Neural crest cell (in vitro differentiated cells): ENCODE measurements at regions not wholly inside any gene's neighbourhood (a gene's known extent, or its start where the extent isn't known, plus 50 kb on each side); places are given as distances from the start of the nearest gene placed in this dataset.

Experiments used
- DNase-seq: peaks from one replicate; pipeline ENCODE4 v3.0.0; 2021; ENCODE audit warnings: low read depth, mixed read lengths, low spot score
- H3K27ac Mint-ChIP-seq: one replicate; pipeline ENCODE4 v1.8.0; 2021; ENCODE audit warnings: mild to moderate bottlenecking, mixed read lengths; ENCODE audit not compliant: unreplicated experiment
- H3K27me3 Mint-ChIP-seq: 2 replicates; pipeline ENCODE4 v1.8.0; 2021; ENCODE audit warnings: low read depth, mild to moderate bottlenecking, mixed read lengths
- H3K36me3 Mint-ChIP-seq: 2 replicates; pipeline ENCODE4 v1.8.0; 2021; ENCODE audit warnings: low read depth, mild to moderate bottlenecking, mixed read lengths
- H3K4me1 Mint-ChIP-seq: 2 replicates; pipeline ENCODE4 v1.8.0; 2021; ENCODE audit warnings: mixed read lengths
- H3K4me3 Mint-ChIP-seq: one replicate; pipeline ENCODE4 v1.8.0; 2021; ENCODE audit warnings: mild to moderate bottlenecking, mixed read lengths
- H3K9me3 Mint-ChIP-seq: 2 replicates; pipeline ENCODE4 v1.8.0; 2021; ENCODE audit warnings: mixed read lengths
- TF ChIP-seq, protein P1 (sequence below): fragments of 200-600 bp; sonication (generic); conservative IDR thresholded peaks from 2 replicates; pipeline ENCODE4 v1.5.0; 2021; ENCODE audit warnings: antibody characterized with exemption, mild to moderate bottlenecking

DNA sequence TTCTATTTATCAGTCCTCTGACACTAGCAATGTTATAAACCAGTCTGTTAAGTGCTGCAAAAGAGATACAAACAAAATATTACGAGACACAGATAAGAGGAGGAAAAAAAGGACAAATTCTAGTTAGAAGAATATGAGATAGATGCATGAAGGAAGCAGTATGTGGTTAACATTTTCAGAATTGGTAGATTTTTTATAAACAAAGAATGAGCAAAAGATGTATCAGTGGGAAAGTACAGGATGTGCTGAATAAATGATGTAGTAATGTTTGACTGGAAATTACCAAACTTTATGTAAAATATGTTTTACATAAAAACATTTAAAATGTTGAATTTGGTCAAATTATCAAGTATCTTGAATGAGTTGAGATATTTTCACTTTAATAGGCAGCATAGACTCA, 574.2 kb downstream of the NUF2 start:
- Mint-ChIP-seq H3K36me3 (no peaks in the 10 kb centered on the region), H3K27ac (no peak overlapping the region), H3K27me3 (no peaks in the 10 kb centered on the region), H3K9me3 (no peaks in the 10 kb centered on the region), H3K4me3 (no peak overlapping the region), H3K4me1 (no peaks in the 10 kb centered on the region)
- TF ChIP-seq, protein P1, sequence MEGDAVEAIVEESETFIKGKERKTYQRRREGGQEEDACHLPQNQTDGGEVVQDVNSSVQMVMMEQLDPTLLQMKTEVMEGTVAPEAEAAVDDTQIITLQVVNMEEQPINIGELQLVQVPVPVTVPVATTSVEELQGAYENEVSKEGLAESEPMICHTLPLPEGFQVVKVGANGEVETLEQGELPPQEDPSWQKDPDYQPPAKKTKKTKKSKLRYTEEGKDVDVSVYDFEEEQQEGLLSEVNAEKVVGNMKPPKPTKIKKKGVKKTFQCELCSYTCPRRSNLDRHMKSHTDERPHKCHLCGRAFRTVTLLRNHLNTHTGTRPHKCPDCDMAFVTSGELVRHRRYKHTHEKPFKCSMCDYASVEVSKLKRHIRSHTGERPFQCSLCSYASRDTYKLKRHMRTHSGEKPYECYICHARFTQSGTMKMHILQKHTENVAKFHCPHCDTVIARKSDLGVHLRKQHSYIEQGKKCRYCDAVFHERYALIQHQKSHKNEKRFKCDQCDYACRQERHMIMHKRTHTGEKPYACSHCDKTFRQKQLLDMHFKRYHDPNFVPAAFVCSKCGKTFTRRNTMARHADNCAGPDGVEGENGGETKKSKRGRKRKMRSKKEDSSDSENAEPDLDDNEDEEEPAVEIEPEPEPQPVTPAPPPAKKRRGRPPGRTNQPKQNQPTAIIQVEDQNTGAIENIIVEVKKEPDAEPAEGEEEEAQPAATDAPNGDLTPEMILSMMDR: no peak
- no peak for DNase-seq

DNA sequence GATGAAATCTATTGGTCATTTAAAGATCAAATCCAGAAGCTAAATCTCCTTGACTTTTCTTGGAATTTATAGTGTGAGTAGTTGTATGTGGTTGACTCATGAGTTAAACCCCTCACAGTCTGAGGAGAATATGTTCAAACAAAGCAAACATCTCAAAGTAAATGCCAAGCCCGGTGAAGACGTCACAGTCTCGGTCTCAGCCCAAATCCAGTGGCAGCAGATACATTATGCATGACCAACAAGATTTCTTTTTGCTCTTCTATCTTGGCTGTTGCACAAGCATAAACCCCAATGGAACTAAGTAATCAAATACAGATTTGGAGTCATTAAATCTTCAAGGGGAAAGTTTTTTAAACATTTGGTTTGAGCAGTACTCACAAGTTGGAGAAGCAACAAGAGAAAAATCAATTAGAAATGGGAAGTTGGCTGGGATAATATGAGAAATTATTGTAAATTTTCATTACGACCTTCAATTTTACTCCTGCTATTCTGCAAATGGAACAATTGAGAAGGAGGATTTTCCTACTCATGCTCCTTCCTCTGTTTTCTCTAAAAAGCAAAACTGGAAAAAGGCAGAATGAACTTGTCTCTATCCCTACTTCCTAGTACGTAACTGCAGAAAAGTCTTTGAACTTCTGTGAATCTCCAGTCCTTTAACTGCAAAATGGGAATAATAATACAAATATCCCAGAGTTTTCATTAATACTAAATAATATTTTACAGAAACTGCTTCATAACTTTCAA, 575.8 kb downstream of the NUF2 start:
- Mint-ChIP-seq H3K36me3 (no peaks in the 10 kb centered on the region), H3K4me1 (no peaks in the 10 kb centered on the region), H3K27me3 (no peaks in the 10 kb centered on the region), H3K27ac (no peak overlapping the region), H3K9me3 (no peaks in the 10 kb centered on the region), H3K4me3 (no peak overlapping the region)
- TF ChIP-seq, protein P1: no peak
- DNase-seq: no peak

DNA sequence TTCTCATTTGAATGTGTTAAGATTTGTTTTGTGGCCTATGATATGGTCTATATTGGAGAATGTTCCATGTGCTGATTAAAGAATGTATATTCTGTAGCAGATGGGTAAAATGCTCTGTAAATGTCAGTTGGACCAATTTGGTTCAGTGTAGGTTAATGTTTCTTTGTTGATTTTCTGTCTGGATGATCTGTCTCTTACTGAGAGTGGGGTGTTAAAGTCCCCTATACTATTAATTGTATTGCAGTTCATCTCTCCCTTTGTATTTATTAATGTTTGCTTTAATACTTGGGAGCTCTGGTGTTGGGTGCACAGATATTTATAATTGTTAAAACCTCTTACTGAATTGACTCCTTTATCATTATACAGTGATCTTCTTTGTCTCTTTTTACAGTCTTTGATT, 584.5 kb downstream of the NUF2 start:
- DNase-seq: no peak
- no peaks in the 10 kb centered on the region for H3K27me3 Mint-ChIP-seq
- no peaks in the 10 kb centered on the region for H3K4me1 Mint-ChIP-seq
- H3K4me3 Mint-ChIP-seq: no peak overlapping the region
- H3K9me3 Mint-ChIP-seq: no peaks in the 10 kb centered on the region
- TF ChIP-seq, protein P1: no peak
- no peaks in the 10 kb centered on the region for H3K36me3 Mint-ChIP-seq
- no peak overlapping the region for H3K27ac Mint-ChIP-seq

DNA sequence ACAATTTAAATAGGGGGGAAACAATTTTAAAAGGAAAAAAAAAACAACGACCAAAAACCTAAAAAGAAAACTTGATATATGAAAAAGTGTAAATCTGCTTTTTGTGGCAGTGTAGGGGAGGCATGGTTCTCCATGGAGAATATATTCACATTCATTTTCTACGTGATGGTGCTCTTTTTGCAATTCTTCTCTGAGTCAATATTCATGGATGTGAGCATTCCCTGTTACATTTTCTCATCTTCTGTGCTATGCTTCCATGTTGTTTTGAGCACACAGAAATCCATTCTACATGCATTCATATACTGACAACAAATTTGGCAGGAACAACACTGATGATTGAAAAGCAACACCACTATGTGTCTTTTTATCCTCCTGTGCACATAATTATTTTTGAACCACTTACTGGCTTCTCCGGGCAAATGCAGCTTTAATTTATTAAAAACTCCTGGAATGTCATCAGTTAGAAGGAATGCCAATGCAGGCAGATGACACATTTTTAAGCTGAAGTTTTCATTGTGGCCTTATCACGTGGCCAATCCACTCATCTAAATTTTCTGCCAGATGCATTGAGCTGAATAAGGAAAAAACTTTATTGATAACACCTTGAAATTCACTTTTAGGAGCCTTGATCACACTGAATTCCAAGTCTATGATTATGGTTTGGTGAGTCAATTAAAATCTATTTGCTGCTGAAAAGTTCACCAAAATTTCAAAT, 590.6 kb downstream of the NUF2 start:
- H3K4me3 Mint-ChIP-seq: no peak overlapping the region

DNA sequence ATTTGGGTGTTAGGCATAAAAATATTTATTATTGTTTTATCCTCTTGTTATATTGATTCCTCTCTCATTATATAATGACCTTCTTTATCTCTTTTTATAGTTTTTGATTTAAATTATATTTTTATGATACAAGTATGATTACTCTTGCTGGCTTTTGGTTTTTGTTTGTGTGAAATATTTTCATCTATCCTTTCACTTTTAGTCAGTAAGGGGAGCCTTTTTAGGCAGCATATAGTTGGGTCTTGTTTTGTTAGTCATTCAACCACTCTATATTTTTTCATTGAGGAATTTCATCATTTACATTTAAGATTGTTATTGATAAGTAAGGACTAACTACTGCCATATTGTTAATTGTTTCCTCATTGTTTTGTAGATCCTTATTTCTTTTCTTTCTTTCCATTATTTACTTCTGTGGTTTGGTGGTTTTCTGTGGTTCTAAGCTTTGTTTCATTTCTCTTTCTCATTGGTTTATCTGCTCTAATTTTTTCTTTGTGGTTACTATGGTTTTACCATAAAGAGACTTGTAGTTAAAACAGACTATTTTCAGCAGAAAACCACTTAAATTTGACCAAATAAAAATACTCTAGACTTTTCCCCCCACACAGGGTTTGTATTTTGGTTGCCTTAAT, 593.1 kb downstream of the NUF2 start:
- H3K27me3 Mint-ChIP-seq: no peaks in the 10 kb centered on the region

More for the DNA sequence above, 590.6 kb downstream of the NUF2 start:
- TF ChIP-seq, protein P1: no peak
- H3K27ac Mint-ChIP-seq: no peak overlapping the region
- no peaks in the 10 kb centered on the region for H3K27me3 Mint-ChIP-seq
- no peaks in the 10 kb centered on the region for H3K4me1 Mint-ChIP-seq
- H3K9me3 Mint-ChIP-seq: no peaks in the 10 kb centered on the region
- no peak for DNase-seq
- H3K36me3 Mint-ChIP-seq: no peaks in the 10 kb centered on the region

More for the DNA sequence above, 593.1 kb downstream of the NUF2 start:
- H3K36me3 Mint-ChIP-seq: no peaks in the 10 kb centered on the region
- no peaks in the 10 kb centered on the region for H3K9me3 Mint-ChIP-seq
- no peaks in the 10 kb centered on the region for H3K4me1 Mint-ChIP-seq
- H3K27ac Mint-ChIP-seq: no peak overlapping the region
- TF ChIP-seq, protein P1: no peak
- DNase-seq: no peak
- no peak overlapping the region for H3K4me3 Mint-ChIP-seq
